Posterior vena cava (tissue), 2 donors: ENCODE measurements at regions not wholly inside any gene's neighbourhood (a gene's known extent, or its start where the extent isn't known, plus 50 kb on each side); places are given as distances from the start of the nearest gene placed in this dataset.
"Not testable (repeated sequence)": the region's sequence is repeated elsewhere in the genome, so short reads cannot be mapped to it uniquely, and the experiment has no call there.

Source experiments
- DNase-seq: peaks from one replicate; pipeline ENCODE4 v3.0.0-alpha.2; 2020; ENCODE audit warnings: low spot score
- intact Hi-C, 2 donors: fragments of 100-400 bp; cut with DNase I; formaldehyde crosslinking; loops; one replicate each; pipeline versions ENCODE4 v1.14.1 to v1.14.2; 2022 to 2023
- donor health status: DM: yes; HTN: yes; CAD: no.
- donor health status: DM: yes; HTN: yes; CAD: no.

GRCh38 chr1:164380893-164381292, 178.1 kb upstream of the PBX1 start:
- no peak for DNase-seq
- intact Hi-C loops, result no loop called here

- no peak for DNase-seq
- intact Hi-C loops, result no loop called here
Observed at GRCh38 chr1:164382384-164382783, 176.6 kb upstream of the PBX1 start.

GRCh38 chr1:164384262-164384661, 174.7 kb upstream of the PBX1 start:
- intact Hi-C loops, result no loop called here
- no peak for DNase-seq

GRCh38 chr1:164417016-164417704, 141.8 kb upstream of the PBX1 start:
- no peak for DNase-seq
- intact Hi-C loops, result no loop called here

- intact Hi-C loops, result no loop called here
- no peak for DNase-seq
Observed at GRCh38 chr1:164423136-164423535, 135.8 kb upstream of the PBX1 start.

- intact Hi-C loops, result no loop called here
- DNase-seq, result no peak
Observed at GRCh38 chr1:164433141-164433817, 125.7 kb upstream of the PBX1 start.

GRCh38 chr1:164433818-164434170, 125.2 kb upstream of the PBX1 start:
- intact Hi-C loops, result no loop called here
- no peak for DNase-seq

- intact Hi-C loops, result no loop called here
- no peak for DNase-seq
Observed at GRCh38 chr1:164440232-164440631, 118.8 kb upstream of the PBX1 start.

- intact Hi-C loops, result no loop called here
- DNase-seq, result no peak
Observed at GRCh38 chr1:164443166-164443565, 115.8 kb upstream of the PBX1 start.

- intact Hi-C loops, result no loop called here
- no peak for DNase-seq
Observed at GRCh38 chr1:164443836-164444235, 115.1 kb upstream of the PBX1 start.

- DNase-seq, result no peak
- intact Hi-C loops, result no loop called here
Observed at GRCh38 chr1:164446020-164446419, 113.0 kb upstream of the PBX1 start.

- intact Hi-C loops, result no loop called here
- no peak for DNase-seq
Observed at GRCh38 chr1:164452549-164452948, 106.4 kb upstream of the PBX1 start.

GRCh38 chr1:164456272-164456671, 102.7 kb upstream of the PBX1 start:
- DNase-seq, result no peak
- intact Hi-C loops, result no loop called here

GRCh38 chr1:164459176-164459575, 99.8 kb upstream of the PBX1 start:
- DNase-seq, intact Hi-C loops: not testable (repeated sequence)

- intact Hi-C loops, result no loop called here
- DNase-seq, result no peak
Observed at GRCh38 chr1:164466001-164466421, 93.0 kb upstream of the PBX1 start.

- intact Hi-C loops, result no loop called here
- no peak for DNase-seq
Observed at GRCh38 chr1:164466429-164466828, 92.6 kb upstream of the PBX1 start.

- intact Hi-C loops, result no loop called here
- no peak for DNase-seq
Observed at GRCh38 chr1:164470996-164471395, 88.0 kb upstream of the PBX1 start.

GRCh38 chr1:164472841-164473240, 86.1 kb upstream of the PBX1 start:
- intact Hi-C loops, result no loop called here
- DNase-seq, result no peak

- intact Hi-C loops, result no loop called here
- no peak for DNase-seq
Observed at GRCh38 chr1:164473544-164473943, 85.4 kb upstream of the PBX1 start.

GRCh38 chr1:164475834-164476233, 83.2 kb upstream of the PBX1 start:
- DNase-seq, result no peak
- intact Hi-C loops, result no loop called here

GRCh38 chr1:164477343-164477742, 81.6 kb upstream of the PBX1 start:
- intact Hi-C loops, result no loop called here
- no peak for DNase-seq
